HK-2 (cell line): ENCODE measurements at regions not wholly inside any gene's neighbourhood (a gene's known extent, or its start where the extent isn't known, plus 50 kb on each side); places are given as distances from the start of the nearest gene placed in this dataset.

Experiments used
- DNase-seq: peaks from one replicate; pipeline ENCODE4 v3.0.0-alpha.2; 2018; ENCODE audit not compliant: unreplicated experiment

- no peak for DNase-seq
Measured at GRCh38 chr2:10520154-10520553, 72.0 kb upstream of the ODC1 start.

- DNase-seq, result no peak
Measured at GRCh38 chr2:10519394-10519740, 71.2 kb upstream of the ODC1 start.

- no peak for DNase-seq
Measured at GRCh38 chr2:10518470-10519393, 70.6 kb upstream of the ODC1 start.

GRCh38 chr2:10517351-10518043 lies 69.4 kb upstream of the ODC1 start:
- no peak for DNase-seq

- no peak for DNase-seq
Measured at GRCh38 chr2:10515887-10516286, 67.8 kb upstream of the ODC1 start.

GRCh38 chr2:10514743-10515142 lies 66.6 kb upstream of the ODC1 start:
- peak; percentile 49 for DNase-seq

- DNase-seq, result no peak
Measured at GRCh38 chr2:10514273-10514672, 66.1 kb upstream of the ODC1 start.

- DNase-seq, result no peak
Measured at GRCh38 chr2:10513201-10513600, 65.1 kb upstream of the ODC1 start.

- DNase-seq, result no peak
Measured at GRCh38 chr2:10508038-10508437, 59.9 kb upstream of the ODC1 start.

GRCh38 chr2:10507106-10507505 lies 59.0 kb upstream of the ODC1 start:
- DNase-seq, result no peak

- DNase-seq, result no peak
Measured at GRCh38 chr2:10504994-10505820, 57.1 kb upstream of the ODC1 start.

- no peak for DNase-seq
Measured at GRCh38 chr2:10504370-10504993, 56.4 kb upstream of the ODC1 start.

- no peak for DNase-seq
Measured at GRCh38 chr2:10502803-10503107, 54.6 kb upstream of the ODC1 start.

- DNase-seq, result no peak
Measured at GRCh38 chr2:10501980-10502802, 54.1 kb upstream of the ODC1 start.

- no peak for DNase-seq
Measured at GRCh38 chr2:10501451-10501961, 53.4 kb upstream of the ODC1 start.

GRCh38 chr2:10500601-10501361 lies 52.7 kb upstream of the ODC1 start:
- DNase-seq, result no peak

GRCh38 chr2:10499911-10500521 lies 51.9 kb upstream of the ODC1 start:
- no peak for DNase-seq

GRCh38 chr2:10499275-10499907 lies 51.3 kb upstream of the ODC1 start:
- DNase-seq, result no peak
